Activated naive CD8-positive, alpha-beta T cell treated with anti-CD3 and anti-CD28 coated beads, Interleukin-2, amount 10 ng/mL, durations not matched to agents 7 days and 5 days (primary cell): ENCODE measurements at regions not wholly inside any gene's neighbourhood (a gene's known extent, or its start where the extent isn't known, plus 50 kb on each side); places are given as distances from the start of the nearest gene placed in this dataset.
"Not testable (repeated sequence)": the region's sequence is repeated elsewhere in the genome, so short reads cannot be mapped to it uniquely, and the experiment has no call there.

Experiments
- ATAC-seq: fragments of 150-1000 bp; cut with Tn5 transposase; one replicate; pipeline ENCODE4 v1.10.0; 2021; ENCODE audit warnings: low read depth, moderate library complexity
- POLR2A ChIA-PET: fragments of 350-600 bp; sonication (Branson Sonifier 250); formaldehyde crosslinking; loops from one replicate; lab custom pipeline; 2021; ENCODE audit warnings: antibody characterized with exemption; lab: Charles Lee
- DNase-seq: peaks from one replicate; pipeline ENCODE4 v3.0.0; 2021
- H3K27ac Mint-ChIP-seq: one replicate; pipeline ENCODE4 v1.8.0; 2022; ENCODE audit warnings: mild to moderate bottlenecking, mixed read lengths
- H3K27me3 Mint-ChIP-seq: one replicate; pipeline ENCODE4 v1.8.0; 2022; ENCODE audit warnings: mild to moderate bottlenecking, moderate library complexity, mixed read lengths
- H3K36me3 Mint-ChIP-seq: one replicate; pipeline ENCODE4 v1.8.0; 2021; ENCODE audit warnings: mild to moderate bottlenecking, mixed read lengths
- H3K4me1 Mint-ChIP-seq: one replicate; pipeline ENCODE4 v1.8.0; 2021; ENCODE audit warnings: mixed read lengths
- H3K4me3 Mint-ChIP-seq: one replicate; pipeline ENCODE4 v1.8.0; 2022; ENCODE audit warnings: mild to moderate bottlenecking, moderate library complexity, mixed read lengths
- H3K9me3 Mint-ChIP-seq: one replicate; pipeline ENCODE4 v1.8.0; 2021; ENCODE audit warnings: mixed read lengths

DNA sequence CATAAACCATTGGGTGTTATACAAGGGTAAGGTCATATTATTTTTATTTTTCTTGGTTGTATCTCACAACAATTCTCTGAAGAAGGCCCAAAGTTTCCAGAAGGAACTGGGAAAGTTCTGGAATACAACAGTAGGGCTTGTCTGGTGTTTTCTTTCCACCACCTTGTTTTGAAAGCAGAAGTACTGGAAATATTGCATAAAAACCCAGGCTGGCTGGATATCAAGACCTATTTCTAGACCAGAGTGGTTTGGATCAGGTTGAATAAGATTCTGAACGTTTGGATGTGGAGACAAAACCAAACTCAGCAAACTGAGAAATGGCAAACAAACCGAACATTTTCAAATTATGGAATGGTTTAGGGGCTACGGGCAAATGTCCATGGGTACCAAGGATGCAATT, 182.6 kb upstream of the FZD8 start:
- Mint-ChIP-seq H3K9me3 (no peaks in the 10 kb centered on the region), H3K27me3 (no peaks in the 10 kb centered on the region), H3K4me1 (no peaks in the 10 kb centered on the region), H3K27ac (no peak overlapping the region), H3K4me3 (no peak overlapping the region), H3K36me3 (no peaks in the 10 kb centered on the region)
- DNase-seq (no peak), ATAC-seq (no peak)
- POLR2A ChIA-PET: no interaction called here

DNA sequence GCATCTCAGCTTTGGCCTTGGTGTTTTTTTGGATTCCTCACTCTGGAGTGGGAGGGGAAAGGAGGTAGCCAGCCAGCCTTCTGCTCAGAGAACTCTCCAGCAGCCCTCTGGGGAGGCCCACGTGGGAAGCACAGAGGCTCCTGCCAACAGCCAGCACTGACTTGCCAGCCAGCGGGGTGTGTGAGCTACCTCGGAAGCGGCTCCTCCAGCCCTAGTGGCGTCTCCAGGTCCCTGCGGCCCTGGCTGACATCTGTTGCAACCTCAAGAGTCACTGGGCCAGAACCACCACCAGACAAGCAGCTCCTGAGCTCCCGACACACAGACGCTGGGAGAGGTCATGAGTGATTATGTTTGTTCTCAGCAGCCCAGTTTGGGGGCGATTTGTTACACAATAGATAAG, 180.2 kb upstream of the FZD8 start:
- POLR2A ChIA-PET: no interaction called here
- no peak overlapping the region for H3K27ac Mint-ChIP-seq
- no peaks in the 10 kb centered on the region for H3K27me3 Mint-ChIP-seq
- no peak overlapping the region for H3K4me3 Mint-ChIP-seq
- DNase-seq (no peak), ATAC-seq (no peak)
- H3K9me3 Mint-ChIP-seq: no peaks in the 10 kb centered on the region
- H3K36me3 Mint-ChIP-seq: no peaks in the 10 kb centered on the region
- H3K4me1 Mint-ChIP-seq: no peaks in the 10 kb centered on the region

DNA sequence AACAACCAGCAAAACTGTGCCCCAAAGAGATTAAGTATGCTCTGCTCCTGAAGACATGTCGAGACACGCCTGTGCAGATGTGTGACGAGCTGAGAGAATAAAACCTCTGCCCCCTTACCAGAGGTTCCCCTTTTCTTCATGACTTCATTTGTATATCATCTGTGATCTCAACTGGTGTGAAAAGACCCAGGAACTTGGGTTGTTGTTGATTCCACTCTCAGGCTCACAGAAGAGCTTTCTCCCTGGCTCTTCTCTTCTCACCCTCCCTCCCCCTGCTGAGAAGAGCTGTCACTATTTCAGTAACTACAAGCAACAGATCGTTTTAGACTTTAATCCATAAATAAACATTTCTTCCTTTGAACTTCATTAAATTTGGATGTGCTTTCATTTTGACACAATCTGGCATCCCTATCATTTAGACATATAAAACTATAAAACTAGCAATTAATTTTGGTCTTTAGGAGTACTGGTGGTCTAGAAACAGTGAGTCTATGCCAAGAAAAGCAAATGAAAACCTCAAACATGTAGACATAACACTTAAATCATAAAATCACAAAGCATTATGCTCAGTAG, 179.3 kb upstream of the FZD8 start:
- H3K27me3 Mint-ChIP-seq: no peaks in the 10 kb centered on the region
- DNase-seq: no peak
- no peaks in the 10 kb centered on the region for H3K36me3 Mint-ChIP-seq
- no peaks in the 10 kb centered on the region for H3K4me1 Mint-ChIP-seq
- no peak overlapping the region for H3K27ac Mint-ChIP-seq
- H3K4me3 Mint-ChIP-seq: no peak overlapping the region
- no peak for ATAC-seq
- H3K9me3 Mint-ChIP-seq: no peaks in the 10 kb centered on the region
- POLR2A ChIA-PET: no interaction called here

DNA sequence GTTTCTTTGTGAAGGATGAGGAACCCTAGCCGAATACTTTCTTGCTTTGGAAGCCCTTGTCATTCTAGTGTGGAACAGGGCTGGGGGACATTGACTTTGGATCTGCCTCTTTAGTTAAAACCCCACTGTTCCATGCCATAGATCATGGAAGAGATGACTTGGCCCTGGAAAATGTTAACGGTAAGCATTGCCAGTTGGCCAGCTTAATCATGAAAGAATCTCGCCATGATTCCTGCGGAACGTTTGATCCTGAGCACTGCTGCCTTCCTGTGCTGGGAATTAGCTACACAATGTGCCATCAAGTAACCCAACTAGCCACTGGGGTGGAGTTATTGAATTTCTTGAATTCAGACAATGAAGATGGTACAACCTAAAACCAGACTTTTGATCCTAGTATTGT, 177.6 kb upstream of the FZD8 start:
- Mint-ChIP-seq H3K36me3 (no peaks in the 10 kb centered on the region), H3K27ac (no peak overlapping the region), H3K27me3 (no peaks in the 10 kb centered on the region), H3K9me3 (no peaks in the 10 kb centered on the region), H3K4me3 (no peak overlapping the region), H3K4me1 (no peaks in the 10 kb centered on the region)
- DNase-seq (no peak), ATAC-seq (no peak)
- POLR2A ChIA-PET: no interaction called here

DNA sequence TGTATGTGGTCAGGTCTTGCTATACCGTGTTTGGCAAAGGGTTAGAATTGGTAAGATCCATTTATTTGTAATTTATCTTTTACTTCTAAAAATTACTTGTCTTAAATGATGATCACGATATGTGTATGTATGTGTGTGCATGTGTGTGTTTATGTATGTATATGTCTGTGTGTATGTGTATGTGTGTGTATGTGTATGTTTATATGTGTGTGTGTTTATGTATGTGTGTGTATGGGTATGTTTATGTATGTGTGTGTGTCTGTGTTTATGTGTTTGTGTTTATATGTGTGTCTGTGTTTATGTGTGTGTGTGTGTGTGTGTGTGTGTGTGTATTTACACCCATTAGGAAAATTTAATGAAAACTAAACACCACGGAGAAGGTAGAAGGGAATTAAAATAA, 176.9 kb upstream of the FZD8 start:
- H3K4me3 Mint-ChIP-seq: no peak overlapping the region
- POLR2A ChIA-PET: no interaction called here
- H3K4me1 Mint-ChIP-seq: no peaks in the 10 kb centered on the region
- no peak overlapping the region for H3K27ac Mint-ChIP-seq
- no peaks in the 10 kb centered on the region for H3K27me3 Mint-ChIP-seq
- H3K9me3 Mint-ChIP-seq: no peaks in the 10 kb centered on the region
- H3K36me3 Mint-ChIP-seq: no peaks in the 10 kb centered on the region
- DNase-seq: no peak
- no peak for ATAC-seq

DNA sequence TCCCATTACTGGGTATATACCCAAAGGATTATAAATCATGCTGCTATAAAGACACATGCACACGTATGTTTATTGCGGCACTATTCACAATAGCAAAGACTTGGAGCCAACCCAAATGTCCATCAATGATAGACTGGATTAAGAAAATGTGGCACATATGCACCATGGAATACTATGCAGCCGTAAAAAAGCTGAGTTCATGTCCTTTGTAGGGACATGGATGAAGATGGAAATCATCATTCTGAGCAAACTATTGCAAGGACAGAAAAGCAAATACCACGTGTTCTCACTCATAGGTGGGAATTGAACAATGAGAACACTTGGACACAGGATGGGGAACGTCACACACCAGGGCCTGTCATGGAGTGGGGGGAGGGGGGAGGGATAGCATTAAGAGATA, 175.0 kb upstream of the FZD8 start:
- H3K4me1 Mint-ChIP-seq, DNase-seq, POLR2A ChIA-PET, ATAC-seq, H3K27me3 Mint-ChIP-seq, H3K9me3 Mint-ChIP-seq, H3K4me3 Mint-ChIP-seq, H3K36me3 Mint-ChIP-seq, H3K27ac Mint-ChIP-seq: not testable (repeated sequence)

DNA sequence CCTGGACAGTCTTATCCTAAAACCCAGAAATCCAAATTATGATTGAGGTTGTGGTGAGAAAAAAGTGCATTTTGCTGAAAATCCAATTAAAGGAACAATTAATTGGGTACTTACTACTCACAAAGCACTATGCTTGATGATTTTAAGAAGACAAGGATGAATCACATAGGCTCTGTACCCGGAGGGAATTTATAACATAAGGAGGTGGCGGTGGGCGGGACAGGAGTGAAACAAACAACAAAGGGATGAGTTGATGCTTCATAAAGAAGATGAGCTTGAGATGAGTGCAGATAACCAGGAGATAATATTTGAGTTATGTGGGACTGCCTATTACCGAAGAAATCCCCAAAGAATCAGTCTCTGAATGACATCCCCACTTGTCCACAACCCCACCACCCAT, 171.1 kb upstream of the FZD8 start:
- Mint-ChIP-seq H3K27ac (no peak overlapping the region), H3K9me3 (peaks cover 8% of the 10 kb centered on the region), H3K4me1 (no peaks in the 10 kb centered on the region), H3K36me3 (no peaks in the 10 kb centered on the region), H3K27me3 (no peaks in the 10 kb centered on the region), H3K4me3 (no peak overlapping the region)
- DNase-seq: no peak
- POLR2A ChIA-PET: no interaction called here
- ATAC-seq: no peak

DNA sequence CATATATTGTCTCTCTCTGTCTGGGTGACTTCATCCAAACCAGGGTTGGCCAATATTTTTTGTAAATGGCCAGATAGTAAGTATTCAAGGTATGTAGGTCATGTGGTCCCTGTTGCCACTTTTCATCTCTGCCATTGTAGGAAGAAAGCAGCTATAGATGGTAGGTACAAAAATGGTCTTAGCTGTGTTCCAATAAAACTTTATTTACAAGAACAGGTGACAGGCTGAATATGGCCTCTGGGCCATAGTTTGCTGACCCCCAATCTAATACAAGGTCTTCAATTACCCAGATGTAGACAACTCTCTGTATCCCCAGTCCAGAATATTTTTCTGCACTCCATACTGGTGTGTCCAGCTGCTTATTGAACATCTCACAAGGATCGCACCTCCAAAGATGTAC, 166.2 kb upstream of the FZD8 start:
- ATAC-seq: no peak
- H3K4me1 Mint-ChIP-seq: no peaks in the 10 kb centered on the region
- peaks cover 8% of the 10 kb centered on the region for H3K9me3 Mint-ChIP-seq
- H3K27ac Mint-ChIP-seq: no peak overlapping the region
- no peaks in the 10 kb centered on the region for H3K27me3 Mint-ChIP-seq
- POLR2A ChIA-PET: no interaction called here
- H3K4me3 Mint-ChIP-seq: no peak overlapping the region
- no peaks in the 10 kb centered on the region for H3K36me3 Mint-ChIP-seq
- DNase-seq: no peak

DNA sequence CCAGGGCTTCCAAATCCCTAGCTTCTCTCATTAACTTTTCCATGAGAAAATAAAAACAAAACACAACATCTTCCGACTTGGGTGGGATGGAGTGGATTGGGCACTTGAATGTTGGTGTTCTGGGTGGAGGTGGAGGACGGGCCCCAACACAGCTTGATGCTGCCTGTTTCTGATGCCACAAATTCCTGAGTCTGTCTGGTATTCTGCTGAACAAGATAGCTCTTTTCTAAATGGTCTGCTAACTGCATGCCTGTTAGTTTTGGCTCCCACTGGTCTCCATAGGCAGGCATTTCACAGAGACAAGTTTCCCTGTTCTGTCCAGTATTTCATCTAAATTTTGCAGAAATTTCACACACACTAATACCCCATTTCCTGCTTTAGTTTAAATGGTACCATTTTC, 160.9 kb upstream of the FZD8 start:
- POLR2A ChIA-PET: no interaction called here
- DNase-seq: no peak
- ATAC-seq: no peak
- H3K4me1 Mint-ChIP-seq: no peaks in the 10 kb centered on the region
- H3K9me3 Mint-ChIP-seq: no peaks in the 10 kb centered on the region
- H3K4me3 Mint-ChIP-seq: no peak overlapping the region
- H3K27me3 Mint-ChIP-seq: no peaks in the 10 kb centered on the region
- H3K27ac Mint-ChIP-seq: no peak overlapping the region
- H3K36me3 Mint-ChIP-seq: no peaks in the 10 kb centered on the region

DNA sequence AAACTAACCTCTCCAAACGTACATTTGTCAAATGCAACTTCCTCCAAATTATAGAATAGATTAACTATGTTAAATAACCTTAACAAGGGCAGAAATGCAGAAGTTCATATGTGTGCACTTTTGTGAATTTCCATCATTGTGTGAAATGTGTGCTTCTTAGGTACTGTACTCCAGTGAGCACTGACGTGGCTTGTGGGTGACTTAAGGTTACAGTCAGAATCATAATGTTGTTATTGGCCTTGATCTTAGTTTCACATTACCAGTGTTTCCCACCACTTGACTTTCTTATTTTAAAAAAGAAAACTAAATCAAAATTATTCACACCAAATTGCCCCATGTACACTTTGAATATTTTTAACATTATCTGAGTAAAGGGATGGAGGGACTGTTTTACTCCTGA, 155.1 kb upstream of the FZD8 start:
- H3K36me3 Mint-ChIP-seq: no peaks in the 10 kb centered on the region
- ATAC-seq (no peak), DNase-seq (no peak)
- no peak overlapping the region for H3K27ac Mint-ChIP-seq
- H3K9me3 Mint-ChIP-seq: no peaks in the 10 kb centered on the region
- no peak overlapping the region for H3K4me3 Mint-ChIP-seq
- no peaks in the 10 kb centered on the region for H3K27me3 Mint-ChIP-seq
- POLR2A ChIA-PET: no interaction called here
- no peaks in the 10 kb centered on the region for H3K4me1 Mint-ChIP-seq

DNA sequence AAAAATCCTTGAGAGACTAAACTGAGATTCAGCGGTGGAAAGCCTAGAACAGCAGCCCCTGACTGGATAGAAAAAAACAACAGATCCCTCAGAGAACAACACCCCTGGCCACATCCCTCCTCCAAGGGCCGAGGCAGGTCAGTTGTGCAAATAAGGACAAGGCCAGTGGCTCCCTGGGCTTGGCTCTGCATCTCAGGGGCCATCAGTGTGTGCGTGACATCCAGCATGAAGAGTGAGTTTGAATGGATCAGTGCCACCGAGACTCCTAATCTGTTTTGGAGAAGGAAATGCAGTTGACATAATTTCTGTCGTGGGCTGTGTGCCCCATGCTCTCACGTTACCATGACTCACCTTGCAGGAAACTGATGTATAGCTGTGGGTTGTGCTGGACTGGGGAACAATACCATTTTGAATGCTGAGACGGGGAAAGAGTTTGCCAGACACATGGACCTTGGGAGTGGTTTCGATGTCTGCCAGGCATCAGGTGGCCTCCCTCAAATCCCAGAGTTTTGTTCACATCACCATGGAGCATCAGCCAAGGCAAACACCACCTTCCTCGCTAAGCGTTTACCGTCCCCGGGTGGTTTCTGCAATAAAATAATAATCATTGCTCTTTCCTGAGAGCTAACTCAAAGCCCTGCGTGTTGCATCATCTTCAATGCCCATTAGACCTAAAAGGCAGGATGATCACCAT, 153.2 kb upstream of the FZD8 start:
- H3K4me1 Mint-ChIP-seq: no peaks in the 10 kb centered on the region
- DNase-seq (no peak), ATAC-seq (no peak)
- H3K27ac Mint-ChIP-seq: no peak overlapping the region
- no peak overlapping the region for H3K4me3 Mint-ChIP-seq
- H3K36me3 Mint-ChIP-seq: no peaks in the 10 kb centered on the region
- no peaks in the 10 kb centered on the region for H3K9me3 Mint-ChIP-seq
- POLR2A ChIA-PET: no interaction called here
- H3K27me3 Mint-ChIP-seq: no peaks in the 10 kb centered on the region

DNA sequence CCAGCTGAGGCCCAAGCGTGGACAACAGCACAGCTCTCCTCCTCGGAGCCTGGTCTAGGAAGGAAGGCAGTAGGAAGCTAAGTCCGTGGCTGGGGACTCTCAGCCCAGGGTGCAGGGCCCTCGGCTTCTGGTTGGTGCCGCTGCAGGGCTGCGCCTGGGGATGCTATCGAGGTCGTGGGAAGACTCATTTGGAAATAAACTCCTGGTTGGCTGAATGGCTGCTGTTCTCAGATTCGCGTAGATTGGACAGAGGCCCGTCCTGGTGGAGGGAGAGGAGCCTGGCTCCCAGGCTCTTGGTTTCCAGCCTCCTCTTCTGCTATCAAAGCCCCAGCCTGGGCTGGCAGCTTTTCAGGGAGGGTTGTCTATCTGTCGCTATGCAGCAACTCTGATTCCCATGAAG, 152.6 kb upstream of the FZD8 start:
- H3K27me3 Mint-ChIP-seq: no peaks in the 10 kb centered on the region
- peaks cover 2% of the 10 kb centered on the region for H3K9me3 Mint-ChIP-seq
- H3K4me3 Mint-ChIP-seq: no peak overlapping the region
- no peaks in the 10 kb centered on the region for H3K4me1 Mint-ChIP-seq
- ATAC-seq (no peak), DNase-seq (no peak)
- no peak overlapping the region for H3K27ac Mint-ChIP-seq
- POLR2A ChIA-PET: no interaction called here
- no peaks in the 10 kb centered on the region for H3K36me3 Mint-ChIP-seq

DNA sequence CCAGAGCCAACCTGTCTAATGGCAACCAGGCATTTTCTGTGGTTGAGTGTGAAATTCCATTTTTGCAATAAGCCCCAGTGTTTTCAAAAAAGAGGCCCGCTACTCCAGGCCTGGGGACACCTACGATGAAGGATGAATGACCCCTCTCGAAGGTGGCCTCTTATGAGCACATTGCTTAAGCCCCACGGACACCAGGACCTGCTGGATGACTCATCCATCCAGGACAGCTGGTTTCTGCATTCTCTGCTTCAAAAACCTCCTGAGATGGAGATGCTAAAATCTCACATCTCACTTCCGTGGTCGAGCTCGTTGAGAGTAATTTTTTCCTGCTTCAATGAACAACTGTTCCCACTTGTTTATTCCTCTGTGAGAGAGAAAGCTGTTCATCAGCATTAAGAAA, 150.2 kb upstream of the FZD8 start:
- POLR2A ChIA-PET: no interaction called here
- no peak for DNase-seq
- Mint-ChIP-seq H3K4me1 (no peaks in the 10 kb centered on the region), H3K9me3 (peaks cover 2% of the 10 kb centered on the region), H3K27me3 (no peaks in the 10 kb centered on the region), H3K36me3 (no peaks in the 10 kb centered on the region), H3K27ac (no peak overlapping the region), H3K4me3 (no peak overlapping the region)
- no peak for ATAC-seq

DNA sequence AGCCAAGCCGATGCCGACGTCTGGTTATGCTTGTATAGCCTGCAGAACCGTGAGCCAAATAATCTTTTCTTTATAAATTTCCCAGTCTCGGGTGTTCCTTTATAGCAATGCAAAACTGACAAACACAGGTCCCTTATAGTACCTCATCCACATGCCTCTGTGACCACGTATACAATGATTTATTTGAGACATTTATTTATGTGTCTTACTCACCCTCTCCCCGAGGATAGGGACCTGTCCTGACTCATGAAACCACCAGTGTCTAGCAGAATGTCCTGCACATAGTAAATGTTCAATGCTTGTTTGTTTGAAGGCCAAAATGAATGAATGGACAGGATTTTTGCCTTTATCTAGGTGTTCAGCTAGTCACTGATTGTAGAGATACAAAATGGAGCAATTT, 147.9 kb upstream of the FZD8 start:
- H3K4me3 Mint-ChIP-seq: no peak overlapping the region
- H3K27ac Mint-ChIP-seq: no peak overlapping the region
- ATAC-seq: no peak
- no peaks in the 10 kb centered on the region for H3K27me3 Mint-ChIP-seq
- H3K9me3 Mint-ChIP-seq: peaks cover 9% of the 10 kb centered on the region
- no peak for DNase-seq
- no peaks in the 10 kb centered on the region for H3K4me1 Mint-ChIP-seq
- H3K36me3 Mint-ChIP-seq: no peaks in the 10 kb centered on the region
- POLR2A ChIA-PET: no interaction called here

DNA sequence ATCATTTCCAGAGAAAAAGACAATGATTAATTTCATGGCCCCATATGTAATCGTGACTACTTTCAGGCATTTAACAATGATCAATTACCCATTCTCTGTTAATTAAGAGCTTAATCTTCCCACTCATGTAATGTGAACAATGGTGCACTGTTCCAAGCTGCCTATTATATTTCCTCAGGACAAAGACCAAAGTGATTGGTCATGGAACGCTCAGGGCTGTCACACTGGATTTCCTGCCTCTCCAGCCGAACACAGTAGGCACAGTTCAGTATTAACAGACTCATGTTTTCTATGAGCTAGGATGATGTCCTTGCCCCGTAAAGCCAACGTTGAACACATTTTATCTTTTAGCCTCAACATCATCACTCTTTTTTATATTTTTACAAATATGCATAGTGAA, 142.7 kb upstream of the FZD8 start:
- Mint-ChIP-seq H3K27ac (no peak overlapping the region), H3K4me3 (no peak overlapping the region), H3K36me3 (no peaks in the 10 kb centered on the region), H3K27me3 (no peaks in the 10 kb centered on the region), H3K4me1 (no peaks in the 10 kb centered on the region), H3K9me3 (peaks cover 7% of the 10 kb centered on the region)
- POLR2A ChIA-PET: no interaction called here
- DNase-seq (no peak), ATAC-seq (no peak)
